OCI-LY3 (cell line): ENCODE measurements at regions not wholly inside any gene's neighbourhood (a gene's known extent, or its start where the extent isn't known, plus 50 kb on each side); places are given as distances from the start of the nearest gene placed in this dataset.

Source experiments
- H2AFZ ChIP-seq: fragments of 200-600, 300-600 bp; shearing (Covaris generic); 2 replicates; pipeline ENCODE4 v1.6.0; 2014; ENCODE audit warnings: antibody characterized with exemption, low read depth, low read length
- H3K27ac ChIP-seq: fragments of 200-600, 300-600 bp; sonication (generic); 2 replicates; pipeline ENCODE4 v1.5.1; 2014; ENCODE audit warnings: mild to moderate bottlenecking, low read length, moderate library complexity, mixed read lengths
- H3K27me3 ChIP-seq: fragments of 200-600, 300-600 bp; sonication (generic); 2 replicates; pipeline ENCODE4 v1.6.1; 2014; ENCODE audit warnings: low read depth, low read length, mixed read lengths
- H3K36me3 ChIP-seq: fragments of 200-600, 300-600 bp; sonication (generic); replicated peaks from 2 replicates; pipeline ENCODE3; 2014; ENCODE audit warnings: low read depth, low read length, mixed read lengths
- H3K4me1 ChIP-seq: fragments of 300-600, 200-600 bp; sonication (generic); 2 replicates; pipeline ENCODE4 v1.6.1; 2014; ENCODE audit warnings: low read length, mixed read lengths
- H3K4me2 ChIP-seq: fragments of 200-600, 300-600 bp; sonication (generic); 2 replicates; pipeline ENCODE4 v1.6.1; 2014; ENCODE audit warnings: low read length, mixed read lengths
- H3K4me3 ChIP-seq: fragments of 300-600, 200-600 bp; sonication (generic); 2 replicates; pipeline ENCODE4 v1.5.1; 2014; ENCODE audit warnings: antibody characterized with exemption, mild to moderate bottlenecking, low read length, moderate library complexity
- H3K79me2 ChIP-seq: fragments of 300-600, 200-600 bp; shearing (Covaris generic); 2 replicates; pipeline ENCODE4 v1.6.1; 2014; ENCODE audit warnings: mild to moderate bottlenecking, low read length, mixed read lengths
- H3K9ac ChIP-seq: fragments of 300-600, 200-600 bp; shearing (Covaris generic); 2 replicates; pipeline ENCODE4 v1.6.0; 2014; ENCODE audit warnings: mild to moderate bottlenecking, low read length, moderate library complexity
- H3K9me3 ChIP-seq: fragments of 200-600, 300-600 bp; shearing (Covaris generic); 2 replicates; pipeline ENCODE4 v1.6.1; 2014; ENCODE audit warnings: low read length, mixed read lengths; ENCODE audit not compliant: insufficient read depth
- H4K20me1 ChIP-seq: fragments of 200-600, 300-600 bp; sonication (generic); 2 replicates; pipeline ENCODE4 v1.6.1; 2016; ENCODE audit warnings: low read length, mixed read lengths; ENCODE audit not compliant: insufficient read depth
- EZH2phosphoT487 ChIP-seq: fragments of 200-600 bp; shearing (Covaris generic); IDR thresholded peaks from 2 replicates; pipeline ENCODE4 v1.6.1; 2018; ENCODE audit warnings: antibody characterized with exemption, mixed run types, low read depth
- TF ChIP-seq, protein P1 (sequence below): fragments of 200-600, 300-600 bp; sonication (generic); IDR thresholded peaks from 2 replicates; pipeline ENCODE4 v1.5.1; 2014; ENCODE audit warnings: antibody characterized with exemption, low read length, low read depth

- H3K9ac ChIP-seq, result no peak overlapping the region
- H3K27ac ChIP-seq, result no peak overlapping the region
- H3K4me3 ChIP-seq, result no peak overlapping the region
- no peaks in the 10 kb centered on the region for H3K9me3 ChIP-seq
- no peaks in the 10 kb centered on the region for H3K36me3 ChIP-seq
- no peaks in the 10 kb centered on the region for H3K27me3 ChIP-seq
- H4K20me1 ChIP-seq, result no peaks in the 10 kb centered on the region
- no peak for TF ChIP-seq EZH2phosphoT487
- TF ChIP-seq, protein P1, sequence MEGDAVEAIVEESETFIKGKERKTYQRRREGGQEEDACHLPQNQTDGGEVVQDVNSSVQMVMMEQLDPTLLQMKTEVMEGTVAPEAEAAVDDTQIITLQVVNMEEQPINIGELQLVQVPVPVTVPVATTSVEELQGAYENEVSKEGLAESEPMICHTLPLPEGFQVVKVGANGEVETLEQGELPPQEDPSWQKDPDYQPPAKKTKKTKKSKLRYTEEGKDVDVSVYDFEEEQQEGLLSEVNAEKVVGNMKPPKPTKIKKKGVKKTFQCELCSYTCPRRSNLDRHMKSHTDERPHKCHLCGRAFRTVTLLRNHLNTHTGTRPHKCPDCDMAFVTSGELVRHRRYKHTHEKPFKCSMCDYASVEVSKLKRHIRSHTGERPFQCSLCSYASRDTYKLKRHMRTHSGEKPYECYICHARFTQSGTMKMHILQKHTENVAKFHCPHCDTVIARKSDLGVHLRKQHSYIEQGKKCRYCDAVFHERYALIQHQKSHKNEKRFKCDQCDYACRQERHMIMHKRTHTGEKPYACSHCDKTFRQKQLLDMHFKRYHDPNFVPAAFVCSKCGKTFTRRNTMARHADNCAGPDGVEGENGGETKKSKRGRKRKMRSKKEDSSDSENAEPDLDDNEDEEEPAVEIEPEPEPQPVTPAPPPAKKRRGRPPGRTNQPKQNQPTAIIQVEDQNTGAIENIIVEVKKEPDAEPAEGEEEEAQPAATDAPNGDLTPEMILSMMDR, result no peak
- H3K4me2 ChIP-seq, result no peak overlapping the region
- H3K79me2 ChIP-seq, result no peaks in the 10 kb centered on the region
- no peaks in the 10 kb centered on the region for H3K4me1 ChIP-seq
- H2AFZ ChIP-seq, result no peak overlapping the region
Observed at GRCh38 chrX:155718972-155719586, 106.3 kb upstream of the TMLHE start.

GRCh38 chrX:155715141-155715540 lies 102.4 kb upstream of the TMLHE start:
- no peaks in the 10 kb centered on the region for H3K4me1 ChIP-seq
- H2AFZ ChIP-seq, result no peak overlapping the region
- H3K36me3 ChIP-seq, result no peaks in the 10 kb centered on the region
- no peaks in the 10 kb centered on the region for H3K27me3 ChIP-seq
- H3K9ac ChIP-seq, result no peak overlapping the region
- TF ChIP-seq, protein P1, result no peak
- no peak for TF ChIP-seq EZH2phosphoT487
- no peaks in the 10 kb centered on the region for H4K20me1 ChIP-seq
- H3K79me2 ChIP-seq, result no peaks in the 10 kb centered on the region
- H3K4me2 ChIP-seq, result no peak overlapping the region
- H3K4me3 ChIP-seq, result no peak overlapping the region
- no peaks in the 10 kb centered on the region for H3K9me3 ChIP-seq
- H3K27ac ChIP-seq, result no peak overlapping the region

DNA sequence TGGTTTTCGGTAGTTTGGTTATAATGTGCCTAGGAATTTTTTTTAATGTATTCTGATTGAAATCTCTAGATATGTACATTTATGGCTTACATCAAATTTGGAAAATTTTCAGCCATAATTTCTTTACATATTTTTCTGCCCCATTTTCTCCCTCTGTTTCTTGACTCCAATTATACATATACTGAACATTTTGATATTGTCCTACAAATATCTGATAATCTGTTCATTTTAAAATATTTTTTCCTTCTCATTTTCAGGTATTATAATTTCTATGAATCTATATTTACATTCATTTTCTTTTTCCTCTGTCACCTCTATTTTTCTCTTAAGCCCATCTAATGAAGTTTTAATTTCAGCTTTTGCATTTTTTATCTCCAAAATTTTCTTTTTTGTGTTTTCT lies 82.7 kb upstream of the TMLHE start:
- no peak overlapping the region for H3K27ac ChIP-seq
- no peaks in the 10 kb centered on the region for H4K20me1 ChIP-seq
- no peak overlapping the region for H3K9ac ChIP-seq

DNA sequence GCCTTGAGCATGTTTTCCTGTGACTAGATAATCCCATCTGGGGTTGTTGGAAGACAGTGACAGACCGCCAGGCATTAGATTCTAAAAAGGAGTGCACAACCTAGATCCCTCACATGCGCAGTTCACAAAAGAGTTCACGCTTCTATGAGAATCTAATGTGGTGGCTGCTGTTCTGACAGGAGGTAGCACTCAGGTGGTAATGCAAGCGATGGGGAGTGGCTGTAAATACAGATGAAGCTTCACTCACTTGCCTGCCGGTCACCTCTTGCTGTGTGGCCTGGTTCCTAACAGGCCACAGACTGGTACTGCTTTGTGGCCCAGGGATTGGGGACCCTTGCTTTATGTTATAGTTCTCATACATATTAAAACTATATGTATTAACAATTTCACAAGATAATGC lies 81.9 kb upstream of the TMLHE start:
- Histone ChIP-seq H4K20me1 (no peaks in the 10 kb centered on the region), H2AFZ (no peak overlapping the region), H3K27me3 (no peaks in the 10 kb centered on the region), H3K9me3 (no peaks in the 10 kb centered on the region), H3K9ac (no peak overlapping the region), H3K36me3 (no peaks in the 10 kb centered on the region), H3K4me2 (no peak overlapping the region), H3K4me3 (no peak overlapping the region), H3K79me2 (no peaks in the 10 kb centered on the region), H3K27ac (no peak overlapping the region), H3K4me1 (no peaks in the 10 kb centered on the region)
- TF ChIP-seq, protein P1, result no peak
- TF ChIP-seq EZH2phosphoT487, result no peak

More for the DNA sequence above, 82.7 kb upstream of the TMLHE start:
- no peaks in the 10 kb centered on the region for H3K4me1 ChIP-seq
- H3K9me3 ChIP-seq, result no peaks in the 10 kb centered on the region
- H2AFZ ChIP-seq, result no peak overlapping the region
- H3K4me2 ChIP-seq, result no peak overlapping the region
- no peak overlapping the region for H3K4me3 ChIP-seq
- H3K79me2 ChIP-seq, result no peaks in the 10 kb centered on the region
- no peaks in the 10 kb centered on the region for H3K27me3 ChIP-seq
- H3K36me3 ChIP-seq, result no peaks in the 10 kb centered on the region
- TF ChIP-seq EZH2phosphoT487, result no peak
- TF ChIP-seq, protein P1, result no peak
